HG03442 (cell line): ENCODE measurements at regions not wholly inside any gene's neighbourhood (a gene's known extent, or its start where the extent isn't known, plus 50 kb on each side); places are given as distances from the start of the nearest gene placed in this dataset.

Source experiments
- ATAC-seq: cut with Tn5 transposase; IDR thresholded peaks from one replicate; pipeline ENCODE4 v1.9.1; 2021; ENCODE audit warnings: mild to moderate bottlenecking, moderate library complexity; ENCODE audit not compliant: unreplicated experiment

DNA sequence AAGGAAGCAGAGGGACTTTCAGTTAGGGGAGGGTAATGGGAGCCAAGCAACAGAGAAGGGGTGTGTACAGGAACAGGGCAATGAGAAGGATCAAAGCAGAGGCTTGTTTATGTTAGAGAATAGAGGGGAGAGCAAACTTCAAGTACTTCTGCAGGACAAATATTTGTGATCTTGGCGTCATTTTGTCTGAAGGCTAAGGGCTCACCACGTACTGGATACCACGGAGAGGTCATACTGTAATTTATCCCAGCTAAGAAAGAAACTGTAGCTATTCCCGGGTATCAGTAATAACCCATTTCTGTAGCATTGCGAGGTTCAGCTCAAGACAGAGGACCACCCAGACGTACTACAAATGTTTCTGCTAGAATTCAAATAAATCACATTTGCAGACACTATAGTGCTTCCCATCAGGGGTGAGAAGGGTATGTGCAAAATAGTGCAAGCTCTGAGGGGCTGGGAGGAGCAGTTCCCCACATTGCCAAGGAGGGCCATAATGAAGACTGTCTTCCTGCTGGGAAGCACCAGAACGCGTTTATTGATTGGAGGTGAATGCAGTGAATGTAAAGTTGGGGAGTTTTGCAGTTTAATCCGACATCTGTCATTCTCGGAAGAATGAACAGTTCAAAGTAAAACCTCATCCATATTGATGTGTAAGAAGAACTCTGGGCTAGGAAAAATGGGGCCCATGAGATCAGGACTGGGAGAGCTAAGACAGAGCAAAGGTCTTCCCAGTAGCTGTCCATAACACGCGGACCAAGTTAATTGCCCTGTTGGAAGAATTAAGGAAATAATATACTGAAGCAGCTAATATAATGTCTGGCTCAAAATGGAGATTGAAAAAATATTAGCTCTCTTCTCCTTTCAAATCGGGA, 136.9 kb downstream of the RWDD3 start:
- no peak for ATAC-seq

DNA sequence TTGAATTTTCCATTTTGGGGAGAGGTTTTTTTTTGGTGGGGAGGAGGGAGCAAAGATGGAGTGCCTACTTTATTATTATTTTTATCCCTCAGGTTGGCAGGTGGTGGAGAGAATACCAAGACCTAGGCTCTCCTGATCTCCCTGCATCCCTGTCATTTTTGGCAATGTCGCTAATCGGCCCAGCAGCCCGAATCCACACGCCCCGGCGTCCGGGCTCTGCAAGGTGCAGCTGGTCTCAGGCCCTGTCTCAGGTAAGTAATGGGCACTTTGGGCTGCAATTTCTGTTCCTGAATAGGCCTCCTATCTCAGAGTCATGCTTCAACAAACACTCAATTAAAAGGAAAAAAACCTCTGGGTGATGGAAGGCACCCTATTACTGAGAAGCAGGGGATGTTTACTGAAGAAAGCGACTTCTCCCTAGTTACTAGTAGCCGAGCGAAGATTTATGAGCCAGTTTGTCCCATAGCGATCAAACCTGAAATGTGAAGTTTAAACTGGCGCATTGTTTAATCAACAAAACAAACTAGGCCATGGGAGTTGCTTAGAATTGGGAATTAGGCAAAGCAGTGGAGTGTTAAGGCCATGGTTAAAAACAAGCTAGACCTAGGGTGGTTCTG, 137.8 kb downstream of the RWDD3 start:
- no peak for ATAC-seq

DNA sequence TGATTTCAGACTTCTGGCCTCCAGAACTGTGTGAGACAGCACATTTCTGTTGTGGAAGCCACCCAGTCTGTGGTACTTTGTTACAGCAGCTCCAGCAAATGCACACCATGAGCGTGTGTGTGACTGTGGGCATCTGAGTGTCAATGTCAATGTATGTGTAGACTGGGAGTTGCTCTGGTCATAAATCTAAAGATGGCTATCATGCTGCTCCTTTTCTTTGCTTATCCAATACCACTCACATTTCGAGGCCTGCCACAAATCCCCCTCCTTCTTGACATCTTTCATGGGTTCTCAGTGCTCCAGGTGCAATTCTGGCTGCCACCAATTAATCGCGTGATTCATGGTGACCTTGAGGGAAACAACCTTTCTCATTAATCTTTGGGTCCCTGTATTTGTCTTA, 141.2 kb downstream of the RWDD3 start:
- no peak for ATAC-seq

DNA sequence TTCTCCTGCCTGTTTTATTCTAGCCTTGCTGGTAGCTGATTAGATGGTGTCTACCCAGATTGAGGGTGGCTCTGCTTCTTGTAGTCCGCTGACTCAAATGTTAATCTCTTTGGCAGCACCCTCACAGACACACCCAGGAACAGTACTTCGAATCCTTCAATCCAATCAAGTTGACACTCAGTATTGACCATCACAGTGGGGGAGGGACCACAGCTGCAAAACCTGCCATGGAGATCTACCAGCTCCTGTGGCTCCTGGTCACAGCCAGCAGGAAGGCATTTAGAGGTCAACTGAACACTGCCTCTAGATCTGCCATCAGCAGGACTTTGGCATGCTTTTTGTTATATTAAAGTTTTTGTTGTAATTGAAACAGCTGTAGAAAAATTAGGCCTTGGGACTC, 146.9 kb downstream of the RWDD3 start:
- no peak for ATAC-seq

DNA sequence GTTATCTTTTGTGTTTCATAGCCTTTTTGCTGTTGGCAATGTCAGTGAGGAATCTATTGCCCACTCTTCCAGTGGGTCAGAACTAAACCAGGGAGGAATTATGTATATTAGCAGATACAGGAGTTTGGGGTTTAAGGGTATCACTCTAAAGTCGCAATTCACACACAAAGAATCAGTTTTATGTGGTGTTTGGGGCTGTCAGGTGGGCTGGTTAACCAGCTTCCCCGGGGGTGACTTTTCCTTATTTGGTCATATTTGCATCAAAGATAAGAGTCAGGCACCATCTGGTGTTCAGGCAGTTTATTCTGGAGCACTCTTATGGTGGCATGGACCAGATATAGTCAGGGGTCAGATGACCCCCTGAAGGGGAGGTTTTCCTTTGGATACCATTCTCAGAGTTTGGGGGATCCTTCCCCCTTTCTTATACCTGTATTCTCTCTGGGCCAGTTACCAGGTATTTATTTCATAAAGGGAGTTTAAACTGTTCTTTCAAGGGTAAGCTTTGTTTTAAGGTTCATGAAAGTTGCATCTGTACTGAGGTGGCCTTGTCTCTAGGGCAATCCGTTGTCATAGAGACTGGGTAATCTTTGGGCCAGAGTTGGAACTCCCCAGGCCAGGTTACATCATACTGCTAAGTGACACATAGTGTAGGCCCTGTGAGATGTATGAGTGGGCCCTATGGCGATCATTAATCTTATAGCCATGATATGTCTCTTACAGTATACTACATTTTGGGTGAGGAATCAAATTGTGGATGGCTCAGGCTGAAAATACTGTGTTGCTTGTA, 148.2 kb downstream of the RWDD3 start:
- no peak for ATAC-seq

DNA sequence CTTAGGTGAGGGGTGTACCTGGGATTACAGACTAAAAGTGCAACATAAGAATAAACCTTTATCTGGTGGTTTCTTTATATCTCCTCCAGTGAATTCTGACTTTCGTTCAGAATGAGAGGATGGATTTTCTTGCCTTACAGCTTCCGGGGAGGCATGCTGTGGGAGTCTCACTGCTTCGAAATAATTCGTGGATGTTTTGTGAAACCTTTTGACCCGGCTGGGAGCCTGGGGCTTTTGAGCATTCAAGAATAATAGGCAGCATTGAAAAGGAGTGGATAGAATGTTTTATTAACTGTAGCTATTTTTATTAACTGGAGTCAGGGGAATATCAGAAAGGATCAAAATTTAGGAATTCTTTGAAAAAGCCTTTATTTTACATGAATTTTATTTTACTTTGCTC, 149.1 kb downstream of the RWDD3 start:
- ATAC-seq: no peak

DNA sequence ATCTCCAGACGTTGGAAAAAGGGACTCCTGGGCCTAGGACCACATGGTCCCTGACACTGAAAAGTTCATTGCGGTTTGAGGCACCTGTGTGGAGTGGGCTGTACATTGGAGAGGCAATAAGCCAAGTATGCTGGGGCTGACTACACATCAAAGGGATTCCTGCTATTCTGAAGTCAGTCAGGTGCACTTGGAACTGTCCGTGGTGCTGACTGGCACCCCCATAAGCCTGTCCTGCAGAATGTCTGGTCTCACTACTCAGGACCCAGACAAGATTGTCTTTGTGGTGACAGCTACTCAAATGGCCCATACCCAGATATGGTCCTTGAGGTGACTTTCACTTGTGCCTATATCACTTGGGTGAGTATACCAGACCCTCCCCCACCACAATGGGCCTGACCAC, 150.6 kb downstream of the RWDD3 start:
- ATAC-seq: no peak

DNA sequence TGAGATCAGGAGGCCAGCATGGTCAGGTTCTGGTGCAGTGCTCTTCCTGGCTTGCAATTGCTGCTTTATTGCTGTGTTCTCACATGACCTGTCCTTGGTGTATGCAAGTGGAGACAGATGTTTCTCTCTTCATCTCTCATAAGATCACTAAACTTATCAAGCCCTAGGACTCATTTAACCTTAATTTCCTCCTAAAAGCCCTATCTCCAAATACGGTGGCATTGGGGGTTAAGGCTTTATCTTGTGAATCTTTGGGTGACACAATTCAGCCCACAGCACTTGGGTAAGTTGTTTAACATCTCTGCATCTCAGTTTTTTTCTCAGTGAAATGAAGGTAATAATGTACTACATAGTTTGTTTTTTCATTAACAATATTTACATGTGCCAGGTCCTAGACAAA, 152.4 kb downstream of the RWDD3 start:
- ATAC-seq: no peak

DNA sequence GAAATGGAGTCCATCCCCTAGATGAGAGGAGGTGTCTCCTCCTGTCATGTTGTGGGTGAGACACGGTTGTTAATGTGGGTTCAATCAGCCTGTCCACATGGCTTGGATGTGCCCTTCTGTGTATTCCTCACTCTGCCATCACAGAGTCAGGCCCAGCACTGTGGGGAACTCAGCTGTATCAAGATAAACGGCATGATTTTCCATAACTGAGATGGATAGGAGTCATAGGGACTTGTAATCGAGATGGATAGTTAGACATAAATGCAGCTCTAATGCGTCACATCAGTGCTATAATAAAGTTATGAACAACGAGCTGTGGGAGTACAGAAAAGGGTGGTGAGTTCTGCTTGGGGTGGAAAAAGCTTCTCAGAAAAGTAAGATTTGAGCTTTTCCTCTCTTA, 152.9 kb downstream of the RWDD3 start:
- no peak for ATAC-seq

DNA sequence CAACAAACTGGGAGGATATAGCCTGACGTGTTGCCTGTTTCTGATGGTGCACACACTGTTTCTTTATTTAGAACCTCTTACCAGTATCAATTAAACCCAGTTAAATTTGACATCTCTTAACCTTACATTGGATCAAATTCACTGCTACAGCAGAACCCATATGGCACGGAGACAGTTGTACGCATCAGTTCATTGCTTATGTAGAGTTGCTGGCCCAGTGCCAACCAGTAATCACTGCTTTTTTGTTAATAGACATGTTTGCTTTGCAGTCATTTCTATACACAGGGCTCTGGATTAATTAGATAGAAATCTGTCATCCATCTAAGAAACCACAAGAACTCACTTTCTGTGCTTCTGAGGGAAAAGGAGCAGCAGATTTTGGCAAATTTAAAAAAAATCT, 154.0 kb downstream of the RWDD3 start:
- ATAC-seq: no peak

DNA sequence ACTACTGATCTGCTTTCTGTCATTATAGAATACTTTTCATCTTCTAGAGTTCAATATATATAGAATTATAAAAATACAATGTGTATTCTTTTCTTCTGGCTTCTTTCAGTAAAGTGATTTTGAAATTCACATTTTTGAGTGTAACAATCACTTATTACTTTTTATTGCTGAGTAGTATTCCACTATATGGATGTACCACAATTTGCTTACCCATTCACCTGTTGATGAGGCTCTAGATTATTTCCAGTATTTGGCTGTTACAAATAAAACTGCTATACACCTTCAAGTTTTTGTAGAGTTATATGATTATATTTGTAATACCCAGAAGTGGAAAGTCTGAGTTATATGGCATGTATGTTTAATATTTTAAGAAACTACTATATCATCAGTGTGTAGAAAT, 159.4 kb downstream of the RWDD3 start:
- ATAC-seq: no peak

DNA sequence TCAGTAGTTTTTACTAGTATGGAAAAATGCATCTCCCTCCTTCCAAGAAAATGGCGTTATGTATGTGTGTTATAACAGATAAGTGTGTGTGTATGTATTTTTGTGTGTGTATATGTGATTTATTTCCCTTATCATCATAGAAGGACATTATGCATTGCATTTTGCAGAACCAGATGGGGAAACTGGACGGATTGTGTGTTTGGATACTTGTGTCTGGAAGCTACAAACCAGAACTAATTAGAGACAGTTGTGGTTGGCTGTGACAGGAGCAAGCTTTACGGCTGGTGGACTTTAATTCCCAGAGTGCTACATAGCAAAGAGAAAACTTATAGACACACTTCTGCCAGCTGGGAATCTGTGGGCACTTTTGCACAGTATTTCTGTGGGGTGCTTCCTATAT, 162.5 kb downstream of the RWDD3 start:
- no peak for ATAC-seq

DNA sequence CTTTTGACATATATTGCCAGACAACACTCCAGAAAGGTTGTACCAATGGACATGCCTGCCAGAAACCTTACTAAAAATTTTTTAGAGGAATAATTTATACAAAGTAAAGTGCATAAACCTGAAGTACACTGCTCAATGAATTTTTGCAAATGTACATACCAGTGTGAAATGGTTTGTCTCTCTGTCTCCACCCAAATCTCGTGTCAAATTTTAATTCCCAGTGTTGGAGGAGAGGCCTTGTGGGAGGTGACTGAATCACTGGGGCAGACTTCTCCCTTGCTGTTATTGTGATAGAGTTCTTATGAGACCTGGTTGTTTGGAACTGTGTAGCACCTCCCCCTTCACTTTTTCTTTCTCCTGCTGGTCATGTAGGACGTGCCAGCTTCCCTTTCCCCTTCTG, 168.8 kb downstream of the RWDD3 start:
- no peak for ATAC-seq

DNA sequence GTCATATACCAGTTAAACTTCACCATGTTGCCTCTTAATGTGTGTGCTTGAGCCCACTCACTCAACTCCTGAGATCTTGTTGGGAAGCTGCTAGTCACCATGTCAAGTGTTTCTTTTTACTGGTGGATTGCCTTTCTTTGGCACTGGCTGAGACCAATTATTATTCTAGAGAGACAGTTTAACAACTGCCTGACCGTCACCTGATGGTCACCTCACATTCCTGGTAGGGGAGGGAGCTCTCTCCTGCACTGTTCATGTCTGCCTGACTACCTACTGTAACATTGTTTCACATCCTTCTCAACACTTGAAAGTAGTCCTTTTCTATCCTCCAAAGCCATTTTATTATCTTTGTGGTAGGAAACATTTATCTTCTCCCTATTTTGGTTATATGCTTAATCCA, 172.3 kb downstream of the RWDD3 start:
- ATAC-seq: no peak

DNA sequence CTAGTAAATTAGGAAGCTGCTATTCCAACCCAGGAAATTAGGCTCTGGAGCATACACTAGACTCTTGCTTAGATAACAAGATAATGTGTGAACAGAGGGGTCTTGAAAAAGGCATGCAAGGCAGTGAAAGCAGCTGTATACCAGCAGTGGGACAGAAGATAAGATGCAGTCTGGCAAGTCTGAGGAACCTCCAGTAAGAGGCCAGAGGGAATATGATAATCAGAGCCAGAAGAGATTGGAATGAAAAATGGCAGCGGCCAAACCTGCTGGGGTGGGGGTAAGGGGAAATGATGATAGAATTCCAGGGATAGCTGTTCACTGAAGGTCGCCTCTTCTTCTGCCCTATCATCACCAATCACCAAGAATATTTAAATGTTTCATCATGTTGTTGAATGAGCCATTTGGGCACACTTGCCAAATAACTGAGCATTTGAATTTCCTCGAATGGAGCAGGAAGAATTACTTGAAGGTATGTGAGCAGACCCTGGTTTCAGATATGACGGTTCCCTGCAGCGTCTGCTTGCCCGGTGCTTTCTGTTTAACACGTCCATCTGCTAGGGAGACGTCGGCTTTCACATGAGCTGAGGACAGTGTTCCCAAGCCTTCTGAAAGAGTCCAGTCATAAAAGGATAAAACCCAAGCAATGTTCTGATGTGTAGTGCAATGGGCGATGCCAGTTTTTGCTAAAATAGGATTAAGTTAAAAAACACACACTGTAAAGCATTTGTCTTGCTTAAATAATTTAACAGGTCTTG, 173.3 kb downstream of the RWDD3 start:
- no peak for ATAC-seq

DNA sequence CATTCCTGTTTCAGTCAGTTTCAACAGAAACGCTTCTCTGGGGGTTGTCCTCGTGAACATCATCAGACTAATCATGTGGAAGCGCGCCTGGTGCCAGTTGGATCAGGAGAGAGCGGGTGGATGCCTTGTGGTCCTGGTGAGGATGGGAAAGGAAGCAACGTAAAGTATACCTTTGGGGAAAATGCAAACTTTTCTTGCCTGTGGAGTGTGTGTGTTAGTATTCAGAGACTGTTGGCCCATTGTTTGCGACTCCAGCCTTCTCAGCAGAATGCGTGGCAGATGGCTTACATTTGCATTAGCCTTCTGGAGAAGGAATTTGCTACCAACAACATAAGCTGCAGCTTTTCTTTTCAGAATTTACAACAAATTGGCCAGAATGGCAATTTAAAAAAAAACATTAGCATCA, 173.9 kb downstream of the RWDD3 start:
- no peak for ATAC-seq

DNA sequence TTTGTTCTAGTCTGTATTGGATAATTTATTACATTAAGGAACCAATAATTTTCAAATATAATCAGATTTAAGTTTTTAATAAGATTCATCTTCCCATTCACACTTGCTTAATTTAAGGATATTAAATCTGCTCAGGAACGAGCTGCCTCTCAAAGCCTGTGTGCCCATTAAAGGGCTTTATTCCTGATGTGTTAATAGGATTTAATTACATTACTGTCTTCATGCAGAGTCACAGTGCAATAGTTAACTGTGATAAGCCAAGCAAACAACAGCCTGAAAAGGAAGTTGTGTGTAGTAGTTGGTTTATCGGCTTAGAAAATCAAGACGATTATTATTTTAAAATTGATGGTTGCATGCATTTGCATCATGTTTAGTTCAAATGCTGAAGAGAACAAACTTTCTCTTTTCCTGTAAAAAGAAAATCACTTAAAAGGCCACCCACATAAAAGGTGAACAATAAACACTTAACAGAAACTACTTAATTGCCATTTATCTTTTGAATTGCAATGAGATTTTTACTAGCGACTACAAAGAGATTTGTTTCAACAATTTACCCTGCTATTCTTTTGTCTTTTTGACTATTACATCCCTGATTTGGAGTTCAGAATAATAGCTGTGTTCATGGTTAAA, 174.6 kb downstream of the RWDD3 start:
- no peak for ATAC-seq

DNA sequence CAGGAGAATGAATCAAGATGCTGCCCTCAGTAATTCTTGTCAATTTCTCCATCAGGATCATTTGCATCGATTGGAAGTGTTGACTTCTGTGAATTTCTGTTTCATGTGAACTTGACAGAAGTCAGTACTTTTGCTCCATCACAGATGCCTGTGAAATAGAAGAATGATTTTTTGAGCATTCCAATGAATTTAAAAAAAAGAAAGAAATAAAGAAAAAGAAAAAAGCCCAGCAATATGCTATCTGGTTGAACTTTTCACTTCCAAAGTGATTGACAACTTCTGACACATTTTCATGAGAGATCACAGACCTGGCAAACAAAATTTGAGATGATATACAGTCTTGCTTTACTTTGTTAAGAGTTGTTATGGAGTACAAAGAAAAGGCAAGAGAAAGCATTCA, 175.3 kb downstream of the RWDD3 start:
- ATAC-seq: no peak

DNA sequence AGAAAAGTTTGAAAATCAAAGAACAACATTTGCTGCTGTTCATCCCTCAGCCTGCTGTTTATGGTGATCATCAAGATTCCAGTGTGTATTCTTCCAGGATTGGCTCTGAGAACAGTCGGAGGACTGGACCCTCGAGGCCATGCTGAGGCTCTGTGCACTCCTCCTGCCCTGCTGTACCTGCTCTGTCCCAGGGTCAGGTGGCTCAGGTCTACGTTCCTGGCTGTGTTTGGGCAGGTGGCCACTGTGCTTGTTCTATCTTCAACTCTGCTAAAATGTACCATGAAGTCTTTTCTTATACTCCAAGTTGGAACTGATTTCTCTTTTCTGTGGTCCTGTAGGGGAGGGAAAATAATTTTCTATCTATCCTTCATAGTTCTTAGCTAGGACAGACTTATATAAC, 175.9 kb downstream of the RWDD3 start:
- no peak for ATAC-seq

DNA sequence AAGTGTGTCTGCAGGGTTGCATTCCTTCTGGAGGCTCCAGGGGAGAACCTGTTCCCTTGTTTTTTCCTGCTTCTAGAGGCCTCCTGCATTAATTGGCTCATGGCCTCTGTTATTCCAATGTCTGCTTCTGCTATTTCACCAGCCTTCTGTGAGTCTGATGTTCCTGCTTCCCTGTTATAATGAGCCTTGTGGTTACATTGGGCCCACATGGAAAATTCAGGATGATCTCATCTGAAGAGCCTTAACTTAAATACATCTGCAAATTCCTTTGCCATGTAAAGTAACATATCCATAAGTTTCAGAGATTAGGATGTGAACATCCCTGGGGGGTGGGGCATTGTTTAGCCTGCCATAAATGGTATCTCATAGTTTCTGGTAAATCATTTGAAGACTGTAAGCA, 181.1 kb downstream of the RWDD3 start:
- no peak for ATAC-seq

DNA sequence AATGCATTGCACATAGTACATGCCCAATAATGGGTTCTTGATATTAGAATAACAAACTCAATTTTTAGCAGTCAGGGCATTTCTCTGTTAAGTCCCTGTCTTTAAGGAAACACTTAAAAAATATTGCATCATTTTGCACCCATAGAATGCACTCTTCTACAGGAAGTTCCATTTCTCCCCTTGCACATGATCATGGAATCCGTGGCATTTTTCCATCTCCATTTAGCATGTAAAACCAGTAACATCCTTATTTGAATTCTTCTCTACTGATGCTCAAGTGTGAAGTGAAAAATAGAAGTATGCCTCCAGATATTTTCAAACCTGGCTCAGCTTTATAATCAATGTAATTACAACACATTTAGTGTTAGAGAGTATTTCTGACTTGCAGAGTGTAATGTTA, 192.8 kb downstream of the RWDD3 start:
- no peak for ATAC-seq
